Liver (tissue), 3 donors: ENCODE measurements at regions not wholly inside any gene's neighbourhood (a gene's known extent, or its start where the extent isn't known, plus 50 kb on each side); places are given as distances from the start of the nearest gene placed in this dataset.

ENCODE experiments used
- EGR1 ChIP-seq, 2 donors: IDR thresholded peaks; 2 replicates each; pipeline ENCODE4 v1.6.1; 2016 to 2018; ENCODE audit warnings: antibody characterized with exemption in 2 of 2, low read depth in 2 of 2
- GABPA ChIP-seq, 2 donors: IDR thresholded peaks in 1 of 2; conservative IDR thresholded peaks in 1 of 2; 2 replicates each; pipeline ENCODE4 v1.6.1; 2016; ENCODE audit warnings: antibody characterized with exemption in 2 of 2, mild to moderate bottlenecking in 1 of 2, moderate library complexity in 1 of 2
- HNF4A ChIP-seq, 2 donors: conservative IDR thresholded peaks; 2 replicates each; pipeline ENCODE4 v1.6.1; 2016; ENCODE audit warnings: antibody characterized with exemption in 2 of 2, mild to moderate bottlenecking in 2 of 2
- HNF4G ChIP-seq: IDR thresholded peaks from 2 replicates; pipeline ENCODE4 v1.6.1; 2016; ENCODE audit warnings: antibody characterized with exemption
- JUND ChIP-seq, 2 donors: IDR thresholded peaks; 2 replicates each; pipeline ENCODE4 v1.6.1; 2016; ENCODE audit warnings: antibody characterized with exemption in 2 of 2
- MAX ChIP-seq: IDR thresholded peaks from 2 replicates; pipeline ENCODE4 v1.6.1; 2016; ENCODE audit warnings: antibody characterized with exemption
- RAD21 ChIP-seq, 2 donors: IDR thresholded peaks; 2 replicates each; pipeline ENCODE4 v1.6.1; 2016; ENCODE audit warnings: antibody characterized with exemption in 2 of 2, mild to moderate bottlenecking in 2 of 2
- SP1 ChIP-seq: IDR thresholded peaks from 2 replicates; pipeline ENCODE4 v1.6.1; 2018; ENCODE audit warnings: antibody characterized with exemption, mild to moderate bottlenecking
- TAF1 ChIP-seq: conservative IDR thresholded peaks from 2 replicates; pipeline ENCODE4 v1.6.1; 2016; ENCODE audit warnings: antibody characterized with exemption, mild to moderate bottlenecking
- YY1 ChIP-seq: IDR thresholded peaks from 2 replicates; pipeline ENCODE4 v1.6.1; 2016; ENCODE audit warnings: antibody characterized with exemption, mild to moderate bottlenecking
- TF ChIP-seq, protein P1 (sequence below): fragments of 150-350 bp; IDR thresholded peaks from 2 replicates; pipeline ENCODE4 v1.5.1; 2017; ENCODE audit warnings: improper control_type of control experiment, low read depth, low read length; ENCODE audit not compliant: missing input control
- TF ChIP-seq, protein P2 (sequence below): IDR thresholded peaks from 2 replicates; pipeline ENCODE4 v1.6.1; 2016; ENCODE audit warnings: antibody characterized with exemption
- TF ChIP-seq, protein P3 (sequence below): IDR thresholded peaks from 2 replicates; pipeline ENCODE4 v1.6.1; 2016; ENCODE audit warnings: antibody characterized with exemption, mild to moderate bottlenecking
- donor health status: healthy.
- donor health status: healthy.

DNA sequence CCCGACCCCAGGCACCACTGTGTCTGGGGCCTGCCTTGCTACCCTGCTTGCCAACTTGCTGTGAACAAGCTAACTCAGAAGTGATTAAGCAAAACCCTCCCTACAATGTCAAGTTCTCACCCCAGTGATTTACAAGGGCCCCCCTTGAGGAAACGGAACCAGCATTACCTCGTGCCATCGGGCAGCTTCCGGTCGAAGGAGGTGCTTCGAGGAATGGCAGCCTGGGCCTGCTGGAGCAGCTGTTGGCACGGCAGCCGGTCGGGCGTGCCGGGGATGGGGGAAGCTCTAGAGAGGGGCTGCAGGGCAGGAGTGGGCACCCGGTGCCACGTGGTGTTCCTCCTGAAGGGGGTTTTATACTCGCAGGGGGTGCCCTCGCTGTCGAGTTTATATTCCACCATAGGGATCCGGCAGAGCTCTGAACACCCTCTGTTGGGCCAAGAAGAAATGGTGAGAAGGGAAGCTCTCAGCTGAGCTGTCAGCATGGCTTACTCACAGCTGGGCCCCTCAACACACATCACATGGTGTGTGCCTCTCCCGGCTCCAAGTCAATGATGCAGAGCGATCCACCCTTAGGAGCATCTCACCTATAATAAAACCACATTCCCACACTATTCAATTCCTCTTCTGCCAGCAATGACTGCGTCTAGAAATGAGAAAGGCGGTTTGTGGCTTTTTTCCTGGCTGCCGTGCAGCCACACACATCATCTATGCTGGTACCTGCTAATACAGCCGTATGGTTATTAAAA, 184.4 kb downstream of the SIPA1L2 start:
- TF ChIP-seq, protein P1, sequence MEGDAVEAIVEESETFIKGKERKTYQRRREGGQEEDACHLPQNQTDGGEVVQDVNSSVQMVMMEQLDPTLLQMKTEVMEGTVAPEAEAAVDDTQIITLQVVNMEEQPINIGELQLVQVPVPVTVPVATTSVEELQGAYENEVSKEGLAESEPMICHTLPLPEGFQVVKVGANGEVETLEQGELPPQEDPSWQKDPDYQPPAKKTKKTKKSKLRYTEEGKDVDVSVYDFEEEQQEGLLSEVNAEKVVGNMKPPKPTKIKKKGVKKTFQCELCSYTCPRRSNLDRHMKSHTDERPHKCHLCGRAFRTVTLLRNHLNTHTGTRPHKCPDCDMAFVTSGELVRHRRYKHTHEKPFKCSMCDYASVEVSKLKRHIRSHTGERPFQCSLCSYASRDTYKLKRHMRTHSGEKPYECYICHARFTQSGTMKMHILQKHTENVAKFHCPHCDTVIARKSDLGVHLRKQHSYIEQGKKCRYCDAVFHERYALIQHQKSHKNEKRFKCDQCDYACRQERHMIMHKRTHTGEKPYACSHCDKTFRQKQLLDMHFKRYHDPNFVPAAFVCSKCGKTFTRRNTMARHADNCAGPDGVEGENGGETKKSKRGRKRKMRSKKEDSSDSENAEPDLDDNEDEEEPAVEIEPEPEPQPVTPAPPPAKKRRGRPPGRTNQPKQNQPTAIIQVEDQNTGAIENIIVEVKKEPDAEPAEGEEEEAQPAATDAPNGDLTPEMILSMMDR, result no peak
- TF ChIP-seq RAD21 (IDR thresholded peaks at IDR 0.05) (no peak), SP1 (no peak), YY1 (no peak), GABPA (IDR thresholded peaks at IDR 0.05 in 1 of 2, conservative IDR thresholded peaks at IDR 0.05 in 1 of 2) (no peak), MAX (no peak), HNF4G (no peak), EGR1 (IDR thresholded peaks at IDR 0.05; ENCODE audit: low read depth in 2 of 2) (no peak), TAF1 (no peak), HNF4A (conservative IDR thresholded peaks at IDR 0.05) (no peak), JUND (IDR thresholded peaks at IDR 0.05) (no peak)
- TF ChIP-seq, protein P2, sequence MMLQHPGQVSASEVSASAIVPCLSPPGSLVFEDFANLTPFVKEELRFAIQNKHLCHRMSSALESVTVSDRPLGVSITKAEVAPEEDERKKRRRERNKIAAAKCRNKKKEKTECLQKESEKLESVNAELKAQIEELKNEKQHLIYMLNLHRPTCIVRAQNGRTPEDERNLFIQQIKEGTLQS, result no peak
- TF ChIP-seq, protein P3, sequence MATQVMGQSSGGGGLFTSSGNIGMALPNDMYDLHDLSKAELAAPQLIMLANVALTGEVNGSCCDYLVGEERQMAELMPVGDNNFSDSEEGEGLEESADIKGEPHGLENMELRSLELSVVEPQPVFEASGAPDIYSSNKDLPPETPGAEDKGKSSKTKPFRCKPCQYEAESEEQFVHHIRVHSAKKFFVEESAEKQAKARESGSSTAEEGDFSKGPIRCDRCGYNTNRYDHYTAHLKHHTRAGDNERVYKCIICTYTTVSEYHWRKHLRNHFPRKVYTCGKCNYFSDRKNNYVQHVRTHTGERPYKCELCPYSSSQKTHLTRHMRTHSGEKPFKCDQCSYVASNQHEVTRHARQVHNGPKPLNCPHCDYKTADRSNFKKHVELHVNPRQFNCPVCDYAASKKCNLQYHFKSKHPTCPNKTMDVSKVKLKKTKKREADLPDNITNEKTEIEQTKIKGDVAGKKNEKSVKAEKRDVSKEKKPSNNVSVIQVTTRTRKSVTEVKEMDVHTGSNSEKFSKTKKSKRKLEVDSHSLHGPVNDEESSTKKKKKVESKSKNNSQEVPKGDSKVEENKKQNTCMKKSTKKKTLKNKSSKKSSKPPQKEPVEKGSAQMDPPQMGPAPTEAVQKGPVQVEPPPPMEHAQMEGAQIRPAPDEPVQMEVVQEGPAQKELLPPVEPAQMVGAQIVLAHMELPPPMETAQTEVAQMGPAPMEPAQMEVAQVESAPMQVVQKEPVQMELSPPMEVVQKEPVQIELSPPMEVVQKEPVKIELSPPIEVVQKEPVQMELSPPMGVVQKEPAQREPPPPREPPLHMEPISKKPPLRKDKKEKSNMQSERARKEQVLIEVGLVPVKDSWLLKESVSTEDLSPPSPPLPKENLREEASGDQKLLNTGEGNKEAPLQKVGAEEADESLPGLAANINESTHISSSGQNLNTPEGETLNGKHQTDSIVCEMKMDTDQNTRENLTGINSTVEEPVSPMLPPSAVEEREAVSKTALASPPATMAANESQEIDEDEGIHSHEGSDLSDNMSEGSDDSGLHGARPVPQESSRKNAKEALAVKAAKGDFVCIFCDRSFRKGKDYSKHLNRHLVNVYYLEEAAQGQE, result no peak
